Kidney capillary endothelial cell (primary cell): ENCODE measurements at regions not wholly inside any gene's neighbourhood (a gene's known extent, or its start where the extent isn't known, plus 50 kb on each side); places are given as distances from the start of the nearest gene placed in this dataset.

ENCODE experiments used
- DNase-seq: peaks from one replicate; pipeline ENCODE4 v3.0.0-alpha.2; 2018; ENCODE audit warnings: low spot score

DNA sequence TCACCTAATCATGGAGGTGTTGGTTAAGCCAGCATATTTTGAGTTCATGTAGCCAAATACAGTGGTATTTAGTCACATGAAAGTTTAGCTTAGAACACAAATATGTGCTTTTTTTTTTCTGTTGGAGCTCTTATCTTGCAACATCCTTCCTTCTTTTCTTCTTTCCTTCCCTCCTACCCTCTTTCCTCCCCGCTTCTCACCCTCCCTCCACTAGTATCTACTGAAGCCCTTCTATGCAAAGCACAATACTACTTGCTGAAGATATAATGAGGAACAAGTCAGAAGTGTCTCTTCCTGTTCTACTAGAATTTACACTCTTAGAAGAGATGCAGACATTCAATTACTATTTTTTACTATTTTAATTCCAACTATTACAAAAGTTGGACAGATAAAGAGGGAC is 105.0 kb upstream of the ITGA4 start:
- no peak for DNase-seq

GRCh38 chr2:181354626-181355025 is 102.6 kb upstream of the ITGA4 start:
- DNase-seq = no peak

DNA sequence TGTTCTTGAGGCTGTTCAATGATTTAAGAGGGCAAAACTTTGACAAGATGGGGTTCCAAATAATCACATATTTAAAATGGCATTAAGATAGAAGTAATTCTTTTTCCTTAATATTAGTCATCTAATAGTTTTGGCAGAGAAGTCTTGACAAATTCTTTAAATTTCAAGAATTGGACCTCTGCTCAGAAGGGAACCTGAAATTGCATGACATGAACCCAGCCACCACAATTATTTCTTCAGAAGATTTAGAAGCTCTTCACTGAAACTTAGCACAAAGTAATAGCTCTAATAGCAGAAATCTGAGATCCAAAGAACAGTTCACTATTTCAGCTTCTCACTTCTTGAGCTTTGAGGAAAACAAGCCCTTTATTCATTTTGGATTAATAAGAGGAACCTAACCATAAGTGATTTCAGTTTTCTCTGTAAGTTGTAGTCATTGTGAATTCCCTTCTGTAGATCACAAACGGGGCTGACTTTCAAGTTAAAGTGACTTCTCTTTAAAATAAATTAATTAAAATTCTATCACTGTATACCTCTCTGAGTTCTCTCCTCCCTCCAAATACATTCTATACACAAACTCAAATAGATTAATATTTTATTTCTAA is 100.6 kb upstream of the ITGA4 start:
- DNase-seq = no peak

- DNase-seq = no peak
Measured at GRCh38 chr2:181357979-181358378, 99.2 kb upstream of the ITGA4 start.

DNA sequence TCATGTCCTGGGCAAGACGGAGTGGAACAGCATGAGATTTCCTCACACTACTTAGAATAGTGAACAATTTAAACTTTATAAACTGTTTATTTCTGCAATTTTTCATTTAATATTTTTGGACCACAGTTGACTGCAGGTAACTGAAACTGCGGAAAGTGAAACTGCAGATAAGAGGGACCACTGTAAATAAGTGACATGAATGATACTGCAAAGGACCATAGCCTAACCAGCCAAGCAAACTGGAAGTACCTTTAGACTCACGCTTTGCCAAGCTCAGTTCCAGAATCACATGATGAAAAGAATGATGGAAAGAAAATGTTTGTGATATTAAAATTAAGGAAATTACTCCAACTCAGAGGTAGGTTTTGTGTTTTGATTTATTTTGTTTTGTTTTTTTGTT is 94.6 kb upstream of the ITGA4 start:
- DNase-seq = no peak

- no peak for DNase-seq
Measured at GRCh38 chr2:181363164-181363563, 94.0 kb upstream of the ITGA4 start.

- no peak for DNase-seq
Measured at GRCh38 chr2:181364492-181365170, 92.6 kb upstream of the ITGA4 start.

DNA sequence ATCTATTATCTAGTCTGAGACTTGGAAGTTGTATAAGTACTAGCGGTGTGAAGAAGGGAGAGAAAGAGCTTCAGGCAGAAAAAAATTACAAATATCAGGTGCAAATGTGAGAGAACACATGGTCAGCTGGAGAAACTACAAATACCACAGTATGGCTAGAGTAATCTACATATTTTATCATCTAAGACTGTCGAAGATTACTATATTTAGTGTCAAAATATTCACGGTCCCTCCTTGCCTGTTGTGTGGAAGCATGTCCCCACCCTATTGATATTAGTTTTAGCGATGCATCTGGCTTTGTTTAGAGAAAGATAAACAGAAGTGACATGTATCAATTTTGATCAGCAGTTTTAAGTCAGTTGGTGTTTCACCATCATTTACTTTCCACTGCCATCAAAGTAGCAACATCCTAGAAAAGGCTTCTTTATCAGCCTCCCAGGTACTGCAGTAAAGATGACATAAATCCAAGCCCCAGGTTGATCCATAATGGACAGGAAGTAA is 90.5 kb upstream of the ITGA4 start:
- no peak for DNase-seq

GRCh38 chr2:181367411-181367810 is 89.8 kb upstream of the ITGA4 start:
- no peak for DNase-seq

GRCh38 chr2:181367906-181368435 is 89.2 kb upstream of the ITGA4 start:
- DNase-seq = no peak

DNA sequence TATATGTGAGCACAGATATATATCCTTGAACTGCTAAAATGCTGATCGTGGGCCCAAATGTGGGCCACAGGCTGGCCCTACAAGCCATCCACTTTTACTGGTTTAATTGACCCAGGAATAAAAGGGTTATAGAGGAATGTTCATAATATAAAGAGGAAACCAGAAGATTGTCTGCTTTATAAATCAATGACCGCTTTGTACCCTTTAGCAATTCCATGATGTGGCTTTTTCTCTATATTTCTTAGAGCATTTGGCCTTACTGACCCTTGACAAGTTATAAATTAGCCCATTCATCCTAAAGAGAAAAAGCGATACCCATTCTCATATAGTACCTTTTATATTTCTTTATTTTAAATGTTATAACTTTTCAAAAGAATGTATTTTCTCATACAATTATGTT is 87.1 kb upstream of the ITGA4 start:
- DNase-seq = no peak

- no peak for DNase-seq
Measured at GRCh38 chr2:181371195-181371594, 86.0 kb upstream of the ITGA4 start.

DNA sequence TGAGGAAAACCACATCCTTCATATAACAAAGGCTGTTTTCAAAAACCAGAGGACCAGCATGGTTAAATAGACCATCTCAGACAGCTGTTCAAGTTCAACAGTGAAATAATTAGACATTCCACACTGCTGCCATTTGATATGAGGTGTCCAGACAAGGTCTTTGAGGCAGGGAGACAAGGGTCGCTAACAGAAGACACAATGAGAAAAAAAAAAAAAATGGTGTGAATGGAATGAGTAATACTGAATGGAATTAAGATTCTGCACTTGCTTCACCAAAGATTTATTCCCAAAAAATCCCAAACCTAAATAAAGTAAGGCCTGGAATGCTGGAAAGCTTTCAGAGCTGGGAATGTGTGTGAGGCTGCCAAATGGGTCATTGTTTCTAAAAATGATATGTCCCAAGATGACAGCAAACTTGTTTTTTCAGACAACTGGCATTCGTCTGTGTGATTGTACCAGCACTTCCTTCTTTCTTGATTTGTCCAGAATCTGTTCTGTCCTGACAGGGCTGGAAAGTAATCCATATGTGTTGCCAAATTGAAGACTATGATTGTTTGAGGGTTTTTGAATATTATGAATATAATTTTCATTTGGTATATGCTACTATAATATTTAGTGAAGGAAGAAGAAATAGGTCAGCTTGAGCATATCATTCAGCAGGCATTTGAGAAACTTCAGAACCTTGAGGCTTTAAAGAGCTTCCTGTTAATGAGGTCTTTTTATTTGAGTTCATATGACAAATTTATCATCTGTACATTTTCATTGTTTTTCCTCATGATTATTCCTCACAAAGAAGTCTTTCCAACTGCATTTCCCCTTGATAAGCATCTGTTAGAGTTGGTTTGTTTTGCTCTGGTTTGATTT is 85.2 kb upstream of the ITGA4 start:
- peak; percentile 41 for DNase-seq

GRCh38 chr2:181372646-181373040 is 84.5 kb upstream of the ITGA4 start:
- no peak for DNase-seq

DNA sequence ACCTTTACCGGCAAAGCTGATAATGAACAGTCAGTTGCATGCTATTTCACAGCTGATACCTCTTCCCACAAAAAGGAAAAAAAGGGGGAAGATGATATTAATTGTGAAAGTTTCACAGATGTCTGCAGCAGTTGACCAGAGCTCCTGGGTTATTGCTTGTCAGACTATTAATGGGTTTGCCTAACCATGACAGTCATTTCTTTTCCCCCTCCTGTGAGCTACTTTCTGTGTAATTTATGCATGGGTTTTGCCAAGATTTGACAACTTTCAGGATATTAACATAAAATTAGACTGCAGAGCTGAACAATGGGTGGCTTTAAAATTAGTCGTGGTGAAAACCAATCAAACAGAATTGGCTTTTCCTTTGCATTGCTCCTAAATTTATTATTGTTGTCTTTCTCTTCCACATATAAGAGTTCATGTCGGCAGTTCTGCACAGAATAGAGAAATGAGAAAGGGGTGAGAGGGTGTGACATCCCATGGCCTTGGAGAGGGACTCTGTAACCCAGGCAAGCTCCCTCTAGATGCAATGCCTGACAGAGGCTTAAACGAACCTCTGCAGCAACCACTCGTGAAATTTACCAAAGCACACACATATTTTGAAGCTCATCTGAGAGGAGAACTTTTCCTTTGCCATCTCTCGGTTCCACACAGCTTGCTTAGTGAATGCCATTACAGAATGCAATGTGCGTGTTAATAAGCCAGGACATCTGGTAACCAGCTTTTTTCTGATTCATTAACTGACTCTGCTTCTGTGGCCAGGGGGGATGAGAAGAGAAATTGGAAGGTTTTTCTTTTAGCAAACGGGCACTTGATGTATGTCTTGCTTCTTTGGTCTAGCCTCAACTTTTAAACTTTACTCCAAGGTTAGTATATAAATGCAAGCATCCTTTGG is 82.2 kb upstream of the ITGA4 start:
- no peak for DNase-seq

DNA sequence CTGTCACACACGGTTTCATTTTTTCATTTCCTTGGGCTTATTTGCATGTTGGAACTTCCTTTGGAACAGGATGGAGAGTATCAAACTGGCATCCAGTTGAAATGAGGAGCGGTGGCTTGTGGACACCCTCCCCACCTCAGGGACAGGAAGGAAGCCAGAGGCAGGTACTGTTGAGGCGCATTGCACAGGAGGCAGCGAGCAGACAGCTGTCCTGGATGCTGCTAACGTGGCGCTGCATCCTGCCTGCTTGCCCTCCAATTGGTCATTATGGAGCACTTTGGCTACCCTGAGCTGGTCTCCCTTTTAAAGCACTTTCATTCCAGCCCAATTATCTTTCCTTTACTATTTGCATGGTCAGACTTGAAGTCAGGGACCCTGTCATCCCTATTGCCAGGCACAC is 80.7 kb upstream of the ITGA4 start:
- no peak for DNase-seq

DNA sequence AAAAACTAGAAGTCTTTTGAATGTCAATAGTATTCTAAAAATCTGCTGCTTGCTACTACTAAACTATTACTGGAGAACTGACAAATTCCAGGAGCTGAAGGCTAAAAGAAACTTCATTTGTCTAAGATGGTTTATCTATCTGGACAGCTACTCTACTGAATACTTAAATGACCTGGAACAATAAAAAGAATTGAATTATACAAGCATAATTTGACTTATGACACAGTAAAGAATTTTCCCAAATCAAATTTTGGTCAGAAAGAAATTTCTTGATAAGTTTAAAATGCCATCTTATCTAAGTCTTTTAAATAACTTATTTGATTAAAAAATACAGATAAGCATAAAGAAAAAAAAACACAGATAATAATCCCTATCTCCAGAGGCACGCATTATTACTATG is 80.2 kb upstream of the ITGA4 start:
- DNase-seq = no peak

DNA sequence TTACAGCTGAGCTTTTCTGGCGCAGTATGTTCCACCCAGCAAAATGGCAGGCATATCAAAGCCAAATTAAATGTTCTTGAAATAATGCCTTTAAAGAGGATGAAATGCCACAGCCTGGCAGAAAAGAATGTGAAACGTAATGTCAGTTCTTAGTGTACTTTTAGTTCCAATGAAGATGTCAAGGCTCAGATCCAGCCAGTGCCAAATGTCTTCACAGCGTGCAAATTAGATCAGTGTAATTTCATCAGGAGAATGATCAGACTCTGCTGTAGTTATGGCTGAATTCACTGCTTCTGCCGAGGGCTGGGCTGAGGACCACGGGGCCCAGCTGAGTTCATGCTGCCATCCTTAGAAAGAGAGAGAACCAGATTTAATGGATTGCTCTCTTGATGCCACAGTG is 78.7 kb upstream of the ITGA4 start:
- no peak for DNase-seq

DNA sequence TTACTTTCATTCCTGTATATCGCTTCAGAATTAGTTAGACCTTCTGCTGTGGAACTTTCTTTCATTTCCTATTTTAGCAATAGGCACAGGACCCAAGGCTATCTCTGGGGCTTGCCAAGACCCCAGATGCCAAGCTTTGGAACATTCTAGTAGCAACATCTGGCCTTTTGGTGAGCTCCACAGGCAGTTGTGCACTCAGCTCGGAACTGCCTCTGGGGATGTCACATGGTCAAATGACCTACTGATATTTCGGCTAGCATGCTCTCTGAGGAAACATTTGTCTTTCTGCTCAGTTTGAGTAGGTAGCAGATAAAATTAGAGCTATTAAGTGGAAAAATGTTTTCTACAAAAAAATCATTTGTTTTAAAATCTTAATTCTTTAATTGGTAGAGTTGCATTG is 76.6 kb upstream of the ITGA4 start:
- DNase-seq = no peak

GRCh38 chr2:181384923-181385322 is 72.3 kb upstream of the ITGA4 start:
- DNase-seq = no peak

DNA sequence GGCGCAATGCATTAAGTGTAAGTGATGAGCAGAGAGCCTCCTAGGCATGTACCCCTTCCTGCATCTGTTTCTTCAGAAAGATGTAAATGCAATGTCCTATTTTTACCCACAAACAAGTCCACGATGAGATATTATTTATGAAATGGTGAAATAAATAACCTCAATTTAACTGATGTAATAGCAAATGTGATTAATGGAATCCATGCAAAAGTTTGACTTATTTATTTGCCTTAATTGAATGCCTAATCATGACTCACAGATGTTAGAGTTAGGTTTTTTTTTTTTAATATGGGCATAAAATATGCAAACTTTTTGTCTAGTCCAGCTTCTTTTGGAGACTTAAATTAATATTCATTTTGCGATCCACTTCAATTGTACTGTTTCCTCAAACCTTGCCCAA is 67.7 kb upstream of the ITGA4 start:
- no peak for DNase-seq

DNA sequence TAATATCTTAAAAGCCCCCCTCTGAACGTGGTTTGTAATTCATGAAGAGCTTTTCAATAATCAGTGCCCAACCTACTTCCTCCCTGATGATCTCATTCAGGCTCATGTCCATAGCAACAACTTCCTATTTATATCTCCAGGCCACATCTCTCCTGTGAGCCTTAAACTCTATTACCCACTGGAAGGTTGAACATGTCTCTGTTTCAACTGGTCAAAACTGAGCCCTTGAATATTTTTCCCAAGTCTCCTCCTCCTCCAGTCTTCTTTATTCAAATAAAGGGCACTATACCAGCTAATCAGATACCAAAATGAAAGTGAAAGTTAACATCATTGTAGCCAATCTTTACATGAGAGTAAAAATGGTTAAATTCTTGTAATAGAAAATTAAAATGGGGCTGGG is 63.7 kb upstream of the ITGA4 start:
- peak; percentile 76 for DNase-seq
